HEK293 (cell line): ENCODE measurements at regions not wholly inside any gene's neighbourhood (a gene's known extent, or its start where the extent isn't known, plus 50 kb on each side); places are given as distances from the start of the nearest gene placed in this dataset.

ENCODE experiments used
- CTCF ChIA-PET: fragments of 350-600 bp; formaldehyde crosslinking; extraction: SDS; loops from one replicate; lab custom pipeline; 2021; ENCODE audit warnings: antibody characterized with exemption; lab: Yijun Ruan, JAX
- POLR2A ChIA-PET: fragments of 300-600 bp; formaldehyde crosslinking; extraction: SDS; loops from one replicate; lab custom pipeline; 2020; ENCODE audit warnings: antibody characterized with exemption, inconsistent platforms; lab: Yijun Ruan, JAX
- H3K27ac ChIP-seq: fragments of 200-500 bp; sonication (Bioruptor generic); 2 replicates; pipeline ENCODE4 v1.5.1; 2014; ENCODE audit warnings: low read depth, low read length, control low read depth, inconsistent platforms; ENCODE audit errors: extremely low read depth
- H3K36me3 ChIP-seq, 2 experiments: fragments of 200-500 bp in 1 of 2; sonication (Bioruptor generic) in 1 of 2; 1 replicate in 1 of 2; 2 replicates in 1 of 2; pipeline ENCODE4 v1.5.1; 2014 to 2017; ENCODE audit warnings: inconsistent platforms in 2 of 2, low read length in 2 of 2; ENCODE audit not compliant: control insufficient read depth in 2 of 2, insufficient read depth in 1 of 2
- H3K4me1 ChIP-seq: fragments of 200-500 bp; sonication (Bioruptor generic); 2 replicates; pipeline ENCODE4 v1.5.1; 2014; ENCODE audit warnings: mild to moderate bottlenecking, low read length, inconsistent platforms; ENCODE audit not compliant: control insufficient read depth, insufficient read depth
- H3K4me3 ChIP-seq: 2 replicates; pipeline ENCODE4 v1.5.1; 2011; ENCODE audit warnings: low read depth, mild to moderate bottlenecking, control low read depth, low read length, moderate library complexity
- H3K9me3 ChIP-seq: fragments of 200-500 bp; sonication (Bioruptor generic); 2 replicates; pipeline ENCODE4 v1.5.1; 2014; ENCODE audit warnings: low read depth, low read length, inconsistent platforms; ENCODE audit not compliant: control insufficient read depth, insufficient read depth
- ATF2 ChIP-seq: fragments of 450-650 bp; formaldehyde crosslinking; IDR thresholded peaks from 2 replicates; pipeline ENCODE4 v1.5.1; 2016; ENCODE audit warnings: missing biosample characterization, missing genetic modification characterization, low read depth
- CTCF ChIP-seq: fragments of 450-650 bp; formaldehyde crosslinking; IDR thresholded peaks from 2 replicates; pipeline ENCODE4 v1.5.1; 2016; ENCODE audit warnings: missing biosample characterization, missing genetic modification characterization
- GFI1B ChIP-seq: fragments of 450-650 bp; formaldehyde crosslinking; IDR thresholded peaks from 2 replicates; pipeline ENCODE4 v1.5.1; 2016; ENCODE audit warnings: missing biosample characterization, missing genetic modification characterization
- PBX3 ChIP-seq: sonication (generic); formaldehyde crosslinking; IDR thresholded peaks from 2 replicates; pipeline ENCODE4 v1.8.1; 2022; ENCODE audit warnings: mild to moderate bottlenecking, moderate library complexity, missing genetic modification reagents
- ZFP69B ChIP-seq: fragments of 450-650 bp; formaldehyde crosslinking; IDR thresholded peaks from 2 replicates; pipeline ENCODE4 v1.5.1; 2016; ENCODE audit warnings: missing biosample characterization, missing genetic modification characterization
- ZNF10 ChIP-seq: fragments of 450-650 bp; formaldehyde crosslinking; IDR thresholded peaks from 2 replicates; pipeline ENCODE4 v1.5.1; 2017; ENCODE audit warnings: missing biosample characterization, missing genetic modification characterization
- ZNF16 ChIP-seq: fragments of 450-650 bp; formaldehyde crosslinking; IDR thresholded peaks from 2 replicates; pipeline ENCODE4 v1.5.1; 2016; ENCODE audit warnings: low read depth, missing biosample characterization, missing genetic modification characterization
- ZNF221 ChIP-seq: fragments of 450-650 bp; formaldehyde crosslinking; IDR thresholded peaks from 2 replicates; pipeline ENCODE4 v1.5.1; 2017; ENCODE audit warnings: missing biosample characterization, missing genetic modification characterization, borderline replicate concordance
- ZNF292 ChIP-seq: fragments of 450-650 bp; formaldehyde crosslinking; IDR thresholded peaks from 2 replicates; pipeline ENCODE4 v1.5.1; 2016; ENCODE audit warnings: low read depth, missing biosample characterization, missing genetic modification characterization, borderline replicate concordance
- ZNF302 ChIP-seq: fragments of 450-650 bp; formaldehyde crosslinking; IDR thresholded peaks from 2 replicates; pipeline ENCODE4 v1.5.1; 2016; ENCODE audit warnings: missing biosample characterization, missing genetic modification characterization, low read depth
- ZNF335 ChIP-seq: fragments of 450-650 bp; formaldehyde crosslinking; conservative IDR thresholded peaks from 2 replicates; pipeline ENCODE4 v1.5.1; 2016; ENCODE audit warnings: missing biosample characterization, missing genetic modification characterization
- ZNF433 ChIP-seq: fragments of 450-650 bp; formaldehyde crosslinking; IDR thresholded peaks from 2 replicates; pipeline ENCODE4 v1.5.1; 2016; ENCODE audit warnings: missing biosample characterization, missing genetic modification characterization, low read depth
- ZNF473 ChIP-seq: fragments of 450-650 bp; formaldehyde crosslinking; IDR thresholded peaks from 2 replicates; pipeline ENCODE4 v1.5.1; 2017; ENCODE audit warnings: missing biosample characterization, missing genetic modification characterization
- ZNF514 ChIP-seq: fragments of 450-650 bp; formaldehyde crosslinking; IDR thresholded peaks from 2 replicates; pipeline ENCODE4 v1.5.1; 2016; ENCODE audit warnings: missing biosample characterization, missing genetic modification characterization
- ZNF560 ChIP-seq: fragments of 450-650 bp; formaldehyde crosslinking; IDR thresholded peaks from 2 replicates; pipeline ENCODE4 v1.5.1; 2017; ENCODE audit warnings: missing biosample characterization, missing genetic modification characterization, borderline replicate concordance
- ZNF623 ChIP-seq: fragments of 450-650 bp; formaldehyde crosslinking; IDR thresholded peaks from 2 replicates; pipeline ENCODE4 v1.5.1; 2016; ENCODE audit warnings: missing biosample characterization, missing genetic modification characterization
- ZNF701 ChIP-seq: fragments of 450-650 bp; formaldehyde crosslinking; IDR thresholded peaks from 2 replicates; pipeline ENCODE4 v1.5.1; 2016; ENCODE audit warnings: missing biosample characterization, missing genetic modification characterization
- ZSCAN5A ChIP-seq: fragments of 450-650 bp; formaldehyde crosslinking; IDR thresholded peaks from 2 replicates; pipeline ENCODE4 v1.5.1; 2016; ENCODE audit warnings: missing biosample characterization, missing genetic modification characterization
- TF ChIP-seq, protein P1 (sequence below): fragments of 450-650 bp; formaldehyde crosslinking; IDR thresholded peaks from 2 replicates; pipeline ENCODE4 v1.5.1; 2016; ENCODE audit warnings: missing biosample characterization, missing genetic modification characterization
- TF ChIP-seq, protein P2 (sequence below): fragments of 450-650 bp; formaldehyde crosslinking; IDR thresholded peaks from 2 replicates; pipeline ENCODE4 v1.5.1; 2016; ENCODE audit warnings: missing biosample characterization, missing genetic modification characterization, borderline replicate concordance

DNA sequence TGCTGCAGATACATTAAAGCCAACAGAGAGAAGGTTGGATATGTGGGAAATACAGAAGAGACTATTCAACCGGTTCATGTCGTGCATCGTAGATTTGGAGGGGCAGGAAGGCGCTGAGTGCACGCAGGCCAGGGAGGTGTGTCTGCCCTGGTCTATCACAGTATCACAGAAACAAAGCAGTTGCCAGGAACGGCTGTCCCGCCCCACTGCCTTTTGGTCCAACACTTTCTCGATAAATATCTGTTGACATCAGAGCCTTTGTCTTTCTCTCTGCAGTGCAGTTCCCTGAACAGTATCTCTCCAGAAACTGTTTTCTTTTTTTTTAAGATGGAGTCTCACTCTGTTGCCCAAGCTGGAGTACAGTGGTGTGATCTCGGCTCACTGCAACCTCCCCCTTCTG, 151.1 kb upstream of the BCOR start:
- ChIA-PET POLR2A (no interaction called here), CTCF (no interaction called here)
- Histone ChIP-seq H3K36me3 (no peaks in the 10 kb centered on the region), H3K4me3 (no peak overlapping the region), H3K9me3 (no peaks in the 10 kb centered on the region), H3K4me1 (no peaks in the 10 kb centered on the region), H3K27ac (no peak overlapping the region)
- no peak for TF ChIP-seq PBX3
- no peak for TF ChIP-seq ZNF221 (tag by site-specific recombination)
- TF ChIP-seq ZNF10 (tag by site-specific recombination) = no peak
- TF ChIP-seq ZNF473 (tag by site-specific recombination) = no peak
- no peak for TF ChIP-seq ZNF560 (tag by site-specific recombination)
- no peak for TF ChIP-seq ZSCAN5A
- TF ChIP-seq ZFP69B (tag by site-specific recombination) = no peak
- no peak for TF ChIP-seq GFI1B (tag by site-specific recombination)
- TF ChIP-seq ATF2 (tag by site-specific recombination) = no peak
- no peak for TF ChIP-seq CTCF (tag by site-specific recombination)
- no peak for TF ChIP-seq ZNF16 (tag by site-specific recombination)
- TF ChIP-seq ZNF514 = no peak
- TF ChIP-seq, protein P1, sequence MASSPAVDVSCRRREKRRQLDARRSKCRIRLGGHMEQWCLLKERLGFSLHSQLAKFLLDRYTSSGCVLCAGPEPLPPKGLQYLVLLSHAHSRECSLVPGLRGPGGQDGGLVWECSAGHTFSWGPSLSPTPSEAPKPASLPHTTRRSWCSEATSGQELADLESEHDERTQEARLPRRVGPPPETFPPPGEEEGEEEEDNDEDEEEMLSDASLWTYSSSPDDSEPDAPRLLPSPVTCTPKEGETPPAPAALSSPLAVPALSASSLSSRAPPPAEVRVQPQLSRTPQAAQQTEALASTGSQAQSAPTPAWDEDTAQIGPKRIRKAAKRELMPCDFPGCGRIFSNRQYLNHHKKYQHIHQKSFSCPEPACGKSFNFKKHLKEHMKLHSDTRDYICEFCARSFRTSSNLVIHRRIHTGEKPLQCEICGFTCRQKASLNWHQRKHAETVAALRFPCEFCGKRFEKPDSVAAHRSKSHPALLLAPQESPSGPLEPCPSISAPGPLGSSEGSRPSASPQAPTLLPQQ (tag by site-specific recombination) = no peak
- no peak for TF ChIP-seq ZNF433 (tag by site-specific recombination)
- no peak for TF ChIP-seq ZNF292 (tag by site-specific recombination)
- TF ChIP-seq ZNF623 = no peak
- no peak for TF ChIP-seq ZNF335
- TF ChIP-seq ZNF701 (tag by site-specific recombination) = no peak
- TF ChIP-seq ZNF302 (tag by site-specific recombination) = no peak
- TF ChIP-seq, protein P2, sequence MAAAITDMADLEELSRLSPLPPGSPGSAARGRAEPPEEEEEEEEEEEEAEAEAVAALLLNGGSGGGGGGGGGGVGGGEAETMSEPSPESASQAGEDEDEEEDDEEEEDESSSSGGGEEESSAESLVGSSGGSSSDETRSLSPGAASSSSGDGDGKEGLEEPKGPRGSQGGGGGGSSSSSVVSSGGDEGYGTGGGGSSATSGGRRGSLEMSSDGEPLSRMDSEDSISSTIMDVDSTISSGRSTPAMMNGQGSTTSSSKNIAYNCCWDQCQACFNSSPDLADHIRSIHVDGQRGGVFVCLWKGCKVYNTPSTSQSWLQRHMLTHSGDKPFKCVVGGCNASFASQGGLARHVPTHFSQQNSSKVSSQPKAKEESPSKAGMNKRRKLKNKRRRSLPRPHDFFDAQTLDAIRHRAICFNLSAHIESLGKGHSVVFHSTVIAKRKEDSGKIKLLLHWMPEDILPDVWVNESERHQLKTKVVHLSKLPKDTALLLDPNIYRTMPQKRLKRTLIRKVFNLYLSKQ = no peak
